Heart right ventricle (tissue), 16 donors: ENCODE measurements at regions not wholly inside any gene's neighbourhood (a gene's known extent, or its start where the extent isn't known, plus 50 kb on each side); places are given as distances from the start of the nearest gene placed in this dataset.
A peak's percentile ranks its signal among the peaks of the same experiment; 100 is the strongest.

Experiments
- ATAC-seq, 8 donors: fragments of 200-7000 bp; cut with Tn5 transposase; one replicate each; pipeline ENCODE4 v1.9.1; 2020; ENCODE audit warnings: mild to moderate bottlenecking in 8 of 8, moderate library complexity in 8 of 8, moderate number of reproducible peaks in 1 of 8
- DNase-seq, 2 donors: peaks; one replicate each; pipeline ENCODE4 v3.0.0-alpha.2; 2020
- H3K27ac ChIP-seq, 10 donors: fragments of 200-600 bp; sonication (generic) in 2 of 10; one replicate each; pipeline versions ENCODE4 v1.5.0 to v1.8.0; 2020 to 2022; ENCODE audit warnings: mild to moderate bottlenecking in 3 of 10
- H3K27me3 ChIP-seq, 7 donors: fragments of 200-600 bp; one replicate each; pipeline ENCODE4 v1.8.0; 2021 to 2022; ENCODE audit warnings: mild to moderate bottlenecking in 2 of 7
- H3K36me3 ChIP-seq, 9 donors: fragments of 200-600 bp; sonication (generic) in 1 of 9; one replicate each; pipeline versions ENCODE4 v1.5.0 to v1.8.0; 2020 to 2022; ENCODE audit warnings: mild to moderate bottlenecking in 2 of 9
- H3K4me1 ChIP-seq, 9 donors: fragments of 200-600 bp; sonication (generic) in 1 of 9; one replicate each; pipeline versions ENCODE4 v1.5.0 to v1.8.0; 2020 to 2022; ENCODE audit warnings: mild to moderate bottlenecking in 4 of 9
- H3K4me3 ChIP-seq, 10 donors: fragments of 200-600 bp; sonication (generic) in 2 of 10; one replicate each; pipeline versions ENCODE4 v1.5.0 to v1.8.0; 2020 to 2022; ENCODE audit warnings: mild to moderate bottlenecking in 7 of 10, moderate library complexity in 2 of 10
- H3K9me3 ChIP-seq, 11 donors: fragments of 200-600 bp in 10 of 11; sonication (generic) in 2 of 11; one replicate each; pipeline versions ENCODE4 v1.5.0 to v1.8.0; 2013 to 2022; ENCODE audit warnings: mild to moderate bottlenecking in 2 of 11, control low read depth in 1 of 11, moderate library complexity in 1 of 11
- WGBS, 2 donors: extraction: QIAGEN DNeasy Blood & Tissue Kit; methylation state at CpG; one replicate each; pipeline ENCODE4 v1.1.7; 2013; ENCODE audit warnings: inconsistent platforms in 1 of 2; 5-methylcytosine and 5-hydroxymethylcytosine counted together
- intact Hi-C, 10 donors: fragments of 100-400 bp; cut with DNase I; formaldehyde crosslinking; loops; one replicate each; pipeline versions ENCODE4 v1.11.1 to v1.14.2; 2022
- TF ChIP-seq, protein P1 (sequence below), 9 donors: fragments of 200-600 bp; sonication (generic) in 2 of 9; IDR thresholded peaks; one replicate each; pipeline versions ENCODE4 v1.5.0 to v1.8.0; 2021 to 2022; ENCODE audit warnings: antibody characterized with exemption in 9 of 9, mild to moderate bottlenecking in 5 of 9, moderate library complexity in 1 of 9
- donor health status: Arrhythmogenic right ventricular cardiomyopathy.
- donor health status: ischemic (EF 13 %, LVEDD 7.1; RV severe dilation, severe dysfunction).
- donor health status: healthy with polysubstance abuse.
- donor health status: DM: no; HTN: yes; CAD: no.
- donor health status: DM: no; HTN: no; CAD: no.
- donor health status: ischemic (EF 25% LVEDD 6.9; RV normal size, moderate dysfunction).
- donor health status: ischemic (EF 25% LVEDD 5.7; RV mildly dilated, moderate dysfunction).
- donor health status: healthy.
- donor health status: DM: yes; HTN: yes; CAD: no.
- donor health status: Ischemic cardiomyopathy.
- donor health status: ischemic (EF 35%, LVEDD 5.7; RV mildly dilated, moderate dysfunction).
- donor health status: nonischemic (EF 11% LVEDD 7.7; RV severe dilation, severe dysfunction).
- donor health status: DM: yes; HTN: yes; CAD: no.
- donor health status: PGD.
- donor health status: ischemic (EF 29% LVEDD 5.4; RV normal size, mild dysfunction).
- donor health status: nonischemic (EF 23%, LVEDD 6.1; RV moderate dilation, normal function).

DNA sequence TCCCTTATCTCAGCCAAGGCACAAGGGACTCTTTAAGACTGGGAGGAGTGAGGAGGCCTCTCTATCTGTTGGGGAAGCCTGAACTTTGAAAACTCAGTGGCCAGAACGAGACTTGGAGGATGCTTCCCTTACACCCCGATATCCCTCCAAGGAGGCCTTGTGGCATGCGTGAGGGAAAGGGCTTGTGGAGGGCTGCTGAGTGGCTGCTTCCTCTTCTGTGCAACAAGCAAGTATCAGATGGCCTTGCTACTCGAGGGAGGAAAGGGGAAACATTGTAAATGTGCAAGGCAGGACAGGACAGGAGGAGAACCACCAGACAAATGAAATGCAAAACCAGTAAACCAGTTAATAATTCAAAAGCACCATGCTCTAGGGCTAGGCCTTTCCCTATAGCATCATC is 306.5 kb upstream of the MAP3K7 start:
- 70 to 73% methylated on average over 4 of the region's 4 CpGs for WGBS, 2 donors
- intact Hi-C loops = no loop called here
- Histone ChIP-seq H3K9me3 (no peaks in the 10 kb centered on the region), H3K27ac (no peak overlapping the region), H3K36me3 (no peaks in the 10 kb centered on the region), H3K4me1 (no peaks in the 10 kb centered on the region), H3K27me3 (peaks cover 0 to 6% (median 0%) of the 10 kb centered on the region in 7 donors), H3K4me3 (no peak overlapping the region)
- DNase-seq (no peak), ATAC-seq (no peak)
- TF ChIP-seq, protein P1, sequence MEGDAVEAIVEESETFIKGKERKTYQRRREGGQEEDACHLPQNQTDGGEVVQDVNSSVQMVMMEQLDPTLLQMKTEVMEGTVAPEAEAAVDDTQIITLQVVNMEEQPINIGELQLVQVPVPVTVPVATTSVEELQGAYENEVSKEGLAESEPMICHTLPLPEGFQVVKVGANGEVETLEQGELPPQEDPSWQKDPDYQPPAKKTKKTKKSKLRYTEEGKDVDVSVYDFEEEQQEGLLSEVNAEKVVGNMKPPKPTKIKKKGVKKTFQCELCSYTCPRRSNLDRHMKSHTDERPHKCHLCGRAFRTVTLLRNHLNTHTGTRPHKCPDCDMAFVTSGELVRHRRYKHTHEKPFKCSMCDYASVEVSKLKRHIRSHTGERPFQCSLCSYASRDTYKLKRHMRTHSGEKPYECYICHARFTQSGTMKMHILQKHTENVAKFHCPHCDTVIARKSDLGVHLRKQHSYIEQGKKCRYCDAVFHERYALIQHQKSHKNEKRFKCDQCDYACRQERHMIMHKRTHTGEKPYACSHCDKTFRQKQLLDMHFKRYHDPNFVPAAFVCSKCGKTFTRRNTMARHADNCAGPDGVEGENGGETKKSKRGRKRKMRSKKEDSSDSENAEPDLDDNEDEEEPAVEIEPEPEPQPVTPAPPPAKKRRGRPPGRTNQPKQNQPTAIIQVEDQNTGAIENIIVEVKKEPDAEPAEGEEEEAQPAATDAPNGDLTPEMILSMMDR (IDR thresholded peaks at IDR 0.05) = no peak

DNA sequence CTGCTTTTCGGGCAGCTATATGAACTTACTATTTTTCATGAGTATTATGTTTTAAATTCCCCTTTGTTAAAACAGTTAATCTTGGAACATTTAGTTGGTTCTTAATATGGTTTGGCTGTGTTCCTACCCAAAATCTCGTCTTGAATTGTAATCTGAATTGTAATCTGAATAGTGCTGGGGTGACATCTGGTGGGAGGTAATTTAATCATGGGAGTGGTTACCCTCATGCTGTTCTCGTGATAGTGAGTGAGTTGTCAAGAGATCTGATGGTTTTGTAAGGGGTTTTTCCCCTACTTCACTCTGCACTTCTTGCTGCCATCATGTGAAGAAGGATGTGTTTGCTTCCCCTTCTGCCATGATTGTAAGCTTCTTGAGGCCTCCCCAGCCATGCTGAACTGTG is 305.4 kb upstream of the MAP3K7 start:
- ATAC-seq (no peak), DNase-seq (no peak)
- intact Hi-C loops = no loop called here
- Histone ChIP-seq H3K36me3 (no peaks in the 10 kb centered on the region), H3K27ac (no peak overlapping the region), H3K4me1 (no peaks in the 10 kb centered on the region), H3K4me3 (no peak overlapping the region), H3K9me3 (no peaks in the 10 kb centered on the region), H3K27me3 (peaks cover 0 to 6% (median 0%) of the 10 kb centered on the region in 7 donors)
- TF ChIP-seq, protein P1 (IDR thresholded peaks at IDR 0.05) = peak in 1 of 9 donors; percentile 5
- WGBS, 2 donors = 45 to 57% methylated on average over 3 of the region's 3 CpGs

DNA sequence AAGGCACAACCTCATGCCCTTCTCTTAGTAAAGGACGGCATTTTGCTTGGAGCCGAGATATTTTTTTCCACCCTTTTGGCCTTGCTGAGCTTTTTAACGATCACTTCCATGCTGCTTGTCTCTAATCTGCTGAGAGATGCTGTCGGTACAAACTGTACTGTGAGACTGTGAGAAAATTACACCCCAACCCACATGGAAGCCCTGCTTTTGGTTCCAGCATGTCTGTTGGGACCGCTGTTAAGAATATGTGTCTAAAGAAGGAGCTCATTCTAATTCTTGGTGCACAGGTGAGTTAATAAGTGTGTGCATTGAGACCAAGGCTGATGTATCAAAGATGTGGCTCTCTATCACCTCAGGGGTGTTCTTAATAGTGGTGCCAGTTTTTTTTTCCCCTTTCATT is 304.5 kb upstream of the MAP3K7 start:
- intact Hi-C loops = no loop called here
- H3K36me3 ChIP-seq = no peaks in the 10 kb centered on the region

DNA sequence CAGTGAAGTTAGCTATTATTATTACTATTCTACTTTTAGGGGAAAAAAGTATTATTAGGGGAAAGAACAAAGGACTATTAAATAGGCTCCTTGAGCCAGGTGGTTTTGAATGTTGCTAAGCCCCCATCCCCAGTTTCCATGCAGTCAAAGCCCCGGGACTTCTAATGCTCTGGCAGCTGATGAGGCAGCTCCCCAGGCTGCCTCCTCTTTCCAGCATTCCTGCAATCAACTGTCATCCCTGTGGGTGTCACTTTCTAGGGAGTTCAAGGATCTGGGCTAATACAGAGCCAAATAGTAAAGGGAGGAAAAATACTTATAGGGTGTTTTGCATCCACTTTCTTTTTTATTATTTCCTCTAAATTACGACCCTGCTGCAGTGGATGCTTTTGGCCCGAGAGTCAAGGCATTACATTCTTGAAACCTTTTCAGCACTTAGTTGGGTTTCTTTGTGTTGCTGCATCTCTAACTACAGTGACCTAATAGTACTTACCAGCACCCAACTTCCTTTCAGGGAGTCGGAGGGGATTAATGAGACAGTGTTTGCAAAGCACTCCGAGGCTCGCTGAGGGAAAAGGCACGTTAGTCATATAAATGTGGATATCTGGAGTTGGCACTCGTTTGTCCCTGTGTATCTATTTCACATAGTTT is 303.9 kb upstream of the MAP3K7 start:
- Histone ChIP-seq H3K9me3 (no peaks in the 10 kb centered on the region), H3K27ac (no peak overlapping the region), H3K36me3 (no peaks in the 10 kb centered on the region), H3K4me1 (no peaks in the 10 kb centered on the region), H3K27me3 (peaks cover 0 to 6% (median 0%) of the 10 kb centered on the region in 7 donors), H3K4me3 (no peak overlapping the region)
- intact Hi-C loops = no loop called here
- WGBS, 2 donors = 42 to 45% methylated on average over 8 of the region's 8 CpGs
- TF ChIP-seq, protein P1 (IDR thresholded peaks at IDR 0.05) = no peak
- no peak for ATAC-seq
- no peak for DNase-seq

More for the DNA sequence above, 304.5 kb upstream of the MAP3K7 start:
- H3K9me3 ChIP-seq = no peaks in the 10 kb centered on the region
- 60 to 66% methylated on average over 5 of the region's 5 CpGs for WGBS, 2 donors
- H3K4me1 ChIP-seq = no peaks in the 10 kb centered on the region
- TF ChIP-seq, protein P1 (IDR thresholded peaks at IDR 0.05) = no peak
- H3K4me3 ChIP-seq = no peak overlapping the region
- peak in 1 of 8 donors; percentile 39 for ATAC-seq
- no peak overlapping the region for H3K27ac ChIP-seq
- no peak for DNase-seq
- peaks cover 0 to 6% (median 0%) of the 10 kb centered on the region in 7 donors for H3K27me3 ChIP-seq
